PFSK-1 (cell line): ENCODE measurements at regions not wholly inside any gene's neighbourhood (a gene's known extent, or its start where the extent isn't known, plus 50 kb on each side); places are given as distances from the start of the nearest gene placed in this dataset.

ENCODE experiments used
- FOXP2 ChIP-seq: optimal IDR thresholded peaks from 2 replicates; pipeline ENCODE3; 2011; ENCODE audit warnings: borderline replicate concordance, control low read depth, inconsistent platforms; ENCODE audit not compliant: insufficient read depth; ENCODE audit errors: extremely low read length, extremely low read depth
- POLR2AphosphoS5 ChIP-seq: IDR thresholded peaks from 2 replicates; pipeline ENCODE4 v1.6.1; 2012; ENCODE audit warnings: low read depth, mild to moderate bottlenecking, control low read depth, low read length, moderate library complexity
- REST ChIP-seq, 2 experiments: IDR thresholded peaks; 2 replicates each; pipeline versions ENCODE4 v1.6.1 to v1.8.0; 2011 to 2012; ENCODE audit warnings: low read depth in 2 of 2, low read length in 2 of 2, control low read depth in 1 of 2, inconsistent platforms in 1 of 2, mild to moderate bottlenecking in 1 of 2, moderate library complexity in 1 of 2; ENCODE audit not compliant: insufficient read depth in 1 of 2
- SIN3A ChIP-seq: IDR thresholded peaks from 2 replicates; pipeline ENCODE4 v1.6.1; 2012; ENCODE audit warnings: mild to moderate bottlenecking, low read length, moderate library complexity, borderline replicate concordance; ENCODE audit not compliant: insufficient read depth
- TAF1 ChIP-seq: IDR thresholded peaks from 2 replicates; pipeline ENCODE4 v1.6.1; 2012; ENCODE audit warnings: low read length, control low read depth, borderline replicate concordance; ENCODE audit not compliant: insufficient read depth

GRCh38 chr7:156145996-156146395 is 333.7 kb upstream of the SHH start:
- TF ChIP-seq POLR2AphosphoS5 (no peak), REST (IDR thresholded peaks at IDR 0.05; ENCODE audit: insufficient read depth in 1 of 2, low read depth in 2 of 2, low read length in 2 of 2) (no peak), FOXP2 (no peak), SIN3A (no peak), TAF1 (no peak)

GRCh38 chr7:156145184-156145583 is 332.9 kb upstream of the SHH start:
- no peak for TF ChIP-seq TAF1

- TF ChIP-seq FOXP2 (no peak), SIN3A (no peak), POLR2AphosphoS5 (no peak), TAF1 (no peak), REST (IDR thresholded peaks at IDR 0.05; ENCODE audit: insufficient read depth in 1 of 2, low read depth in 2 of 2, low read length in 2 of 2) (no peak)
Measured at GRCh38 chr7:156143683-156144082, 331.4 kb upstream of the SHH start.

- TF ChIP-seq REST (IDR thresholded peaks at IDR 0.05; ENCODE audit: insufficient read depth in 1 of 2, low read depth in 2 of 2, low read length in 2 of 2) (no peak), POLR2AphosphoS5 (no peak), FOXP2 (no peak), TAF1 (no peak), SIN3A (no peak)
Measured at GRCh38 chr7:156143158-156143557, 330.9 kb upstream of the SHH start.

GRCh38 chr7:156141941-156142340 is 329.7 kb upstream of the SHH start:
- no peak for TF ChIP-seq FOXP2
- TF ChIP-seq TAF1, result no peak
- no peak for TF ChIP-seq POLR2AphosphoS5

- TF ChIP-seq TAF1 (no peak), POLR2AphosphoS5 (no peak), FOXP2 (no peak), REST (IDR thresholded peaks at IDR 0.05; ENCODE audit: insufficient read depth in 1 of 2, low read depth in 2 of 2, low read length in 2 of 2) (no peak), SIN3A (no peak)
Measured at GRCh38 chr7:156140896-156141295, 328.6 kb upstream of the SHH start.
